Esophagus squamous epithelium (tissue), 5 donors: ENCODE measurements at regions not wholly inside any gene's neighbourhood (a gene's known extent, or its start where the extent isn't known, plus 50 kb on each side); places are given as distances from the start of the nearest gene placed in this dataset.

Source experiments
- DNase-seq: peaks from one replicate; lab custom pipeline; 2025; lab: John Stamatoyannopoulos, UW
- H3K27ac ChIP-seq, 4 donors: fragments of 200-600 bp; sonication (generic); one replicate each; pipeline ENCODE4 v1.5.1; 2016 to 2019; ENCODE audit warnings: mild to moderate bottlenecking in 1 of 4
- H3K27me3 ChIP-seq, 4 donors: fragments of 200-600 bp; sonication (generic); 1 replicate in 3 of 4; 2 replicates in 1 of 4; pipeline versions ENCODE4 v1.5.1 to v1.6.0; 2017 to 2021; ENCODE audit warnings: antibody characterized with exemption in 1 of 4
- H3K36me3 ChIP-seq, 3 donors: fragments of 200-600 bp; sonication (generic); one replicate each; pipeline ENCODE4 v1.5.1; 2016 to 2019
- H3K4me1 ChIP-seq, 3 donors: fragments of 200-600 bp; sonication (generic); one replicate each; pipeline ENCODE4 v1.5.1; 2017 to 2019
- H3K4me3 ChIP-seq, 4 donors: fragments of 200-600 bp; sonication (generic); 1 replicate in 3 of 4; 2 replicates in 1 of 4; pipeline ENCODE4 v1.5.1; 2016 to 2019; ENCODE audit warnings: mild to moderate bottlenecking in 2 of 4, moderate library complexity in 1 of 4
- H3K9me3 ChIP-seq, 3 donors: fragments of 200-600 bp; sonication (generic); one replicate each; pipeline ENCODE4 v1.5.1; 2016 to 2019
- POLR2A ChIP-seq, 4 donors: fragments of 450-650 bp; IDR thresholded peaks; one replicate each; pipeline ENCODE4 v1.6.1; 2017; ENCODE audit warnings: antibody characterized with exemption in 4 of 4, mild to moderate bottlenecking in 4 of 4, moderate library complexity in 3 of 4
- WGBS, 2 donors: methylation state at CpG; one replicate each; pipeline ENCODE4 v1.1.5; 2018; 5-methylcytosine and 5-hydroxymethylcytosine counted together
- intact Hi-C: fragments of 100-400 bp; cut with DNase I; formaldehyde crosslinking; loops from one replicate; pipeline ENCODE4 v1.15.0; 2022
- TF ChIP-seq, protein P1 (sequence below), 6 experiments: fragments of 450-650 bp in 4 of 6; fragments of 200-600 bp in 2 of 6; sonication (generic) in 2 of 6; IDR thresholded peaks; one replicate each; pipeline ENCODE4 v1.5.1; 2016 to 2019; ENCODE audit warnings: antibody characterized with exemption in 6 of 6, mild to moderate bottlenecking in 4 of 6, moderate library complexity in 4 of 6
- donor health status: DM: yes; HTN: yes; CAD: no.

DNA sequence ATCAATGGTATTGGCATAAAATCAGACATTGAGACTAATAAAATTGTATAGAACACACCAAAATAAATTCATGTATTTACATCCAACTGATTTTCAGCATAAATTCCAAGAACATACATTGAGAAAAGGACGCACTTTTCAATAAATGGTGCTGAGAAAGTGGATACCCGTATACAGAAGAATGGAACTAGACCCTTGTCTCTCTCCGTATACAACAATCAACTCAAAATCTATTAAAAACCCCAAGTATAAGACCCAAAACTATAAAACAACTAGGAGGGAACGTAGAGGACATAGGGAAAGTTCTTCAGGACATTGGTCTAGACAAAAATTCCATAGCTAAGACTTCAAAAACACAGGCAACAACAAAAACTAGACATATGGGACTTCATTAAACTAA lies 97.4 kb downstream of the GGTLC2 start:
- H3K9me3 ChIP-seq, result no peaks in the 10 kb centered on the region
- TF ChIP-seq POLR2A (IDR thresholded peaks at IDR 0.05), result no peak
- TF ChIP-seq, protein P1, sequence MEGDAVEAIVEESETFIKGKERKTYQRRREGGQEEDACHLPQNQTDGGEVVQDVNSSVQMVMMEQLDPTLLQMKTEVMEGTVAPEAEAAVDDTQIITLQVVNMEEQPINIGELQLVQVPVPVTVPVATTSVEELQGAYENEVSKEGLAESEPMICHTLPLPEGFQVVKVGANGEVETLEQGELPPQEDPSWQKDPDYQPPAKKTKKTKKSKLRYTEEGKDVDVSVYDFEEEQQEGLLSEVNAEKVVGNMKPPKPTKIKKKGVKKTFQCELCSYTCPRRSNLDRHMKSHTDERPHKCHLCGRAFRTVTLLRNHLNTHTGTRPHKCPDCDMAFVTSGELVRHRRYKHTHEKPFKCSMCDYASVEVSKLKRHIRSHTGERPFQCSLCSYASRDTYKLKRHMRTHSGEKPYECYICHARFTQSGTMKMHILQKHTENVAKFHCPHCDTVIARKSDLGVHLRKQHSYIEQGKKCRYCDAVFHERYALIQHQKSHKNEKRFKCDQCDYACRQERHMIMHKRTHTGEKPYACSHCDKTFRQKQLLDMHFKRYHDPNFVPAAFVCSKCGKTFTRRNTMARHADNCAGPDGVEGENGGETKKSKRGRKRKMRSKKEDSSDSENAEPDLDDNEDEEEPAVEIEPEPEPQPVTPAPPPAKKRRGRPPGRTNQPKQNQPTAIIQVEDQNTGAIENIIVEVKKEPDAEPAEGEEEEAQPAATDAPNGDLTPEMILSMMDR (IDR thresholded peaks at IDR 0.05), result no peak
- H3K4me3 ChIP-seq, result no peak overlapping the region
- no peaks in the 10 kb centered on the region for H3K36me3 ChIP-seq
- no peak for DNase-seq
- WGBS, 2 donors, result 63 to 76% methylated on average over 4 of the region's 4 CpGs
- no peaks in the 10 kb centered on the region for H3K4me1 ChIP-seq
- intact Hi-C loops, result no loop called here
- peaks cover 0 to 52% (median 0%) of the 10 kb centered on the region in 4 donors for H3K27me3 ChIP-seq
- no peak overlapping the region for H3K27ac ChIP-seq

DNA sequence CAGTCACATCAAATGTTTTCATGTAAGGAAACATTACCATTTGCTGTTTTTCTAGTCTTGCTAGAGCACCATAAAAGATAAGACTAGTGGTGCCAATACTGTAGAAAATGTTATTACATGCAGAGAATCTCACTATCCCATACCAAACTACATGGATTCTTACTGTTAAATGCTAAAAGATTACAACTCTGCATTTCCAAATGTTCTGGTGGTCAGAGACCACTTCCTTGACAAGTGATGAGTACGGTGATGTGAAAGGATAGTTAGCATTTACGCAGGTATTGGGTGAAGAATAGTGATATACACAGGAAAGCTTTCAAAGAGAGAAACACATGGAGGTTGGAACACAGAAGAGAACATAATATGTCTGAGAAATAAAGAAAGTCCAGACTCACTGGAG lies 98.2 kb downstream of the GGTLC2 start:
- Histone ChIP-seq H3K4me3 (no peak overlapping the region), H3K9me3 (no peaks in the 10 kb centered on the region), H3K27me3 (peaks cover 0 to 52% (median 0%) of the 10 kb centered on the region in 4 donors), H3K4me1 (no peaks in the 10 kb centered on the region), H3K36me3 (no peaks in the 10 kb centered on the region), H3K27ac (no peak overlapping the region)
- no peak for DNase-seq
- TF ChIP-seq POLR2A (IDR thresholded peaks at IDR 0.05), result no peak
- TF ChIP-seq, protein P1 (IDR thresholded peaks at IDR 0.05), result no peak
- intact Hi-C loops, result no loop called here
- WGBS, 2 donors, result 54 to 80% methylated on average over 2 of the region's 2 CpGs

DNA sequence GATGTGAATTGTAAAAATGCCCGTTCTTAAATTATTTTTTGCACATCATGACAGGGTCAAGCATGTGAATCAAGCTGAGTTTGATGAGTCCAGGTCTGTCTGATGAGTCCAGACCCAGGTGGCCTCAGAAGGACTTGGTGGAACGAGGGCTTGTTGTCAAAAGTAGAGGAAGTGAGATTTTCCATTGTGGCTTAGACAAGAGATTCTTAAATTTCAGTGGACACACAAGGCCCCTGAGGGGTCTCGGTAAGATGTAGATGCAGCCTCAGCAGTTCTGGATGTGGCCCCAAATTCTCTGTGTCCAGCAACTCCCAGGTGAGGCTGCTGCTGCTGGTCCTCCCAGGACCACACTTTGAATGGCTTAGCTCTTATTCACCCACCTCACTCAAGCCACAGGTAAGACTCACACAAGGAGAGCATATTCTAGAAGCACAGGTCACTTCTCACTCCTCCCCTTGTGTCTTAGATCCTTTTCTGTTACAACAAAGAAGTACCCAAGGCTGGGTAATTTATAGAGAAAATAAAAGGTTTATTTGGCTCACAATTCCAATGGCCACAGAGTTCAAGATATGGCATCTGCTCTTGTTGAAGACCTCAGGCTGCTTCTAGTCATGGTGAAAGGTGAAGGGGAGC lies 98.8 kb downstream of the GGTLC2 start:
- no peak for DNase-seq
- 53 to 56% methylated on average over 3 of the region's 3 CpGs for WGBS, 2 donors
- intact Hi-C loops, result no loop called here

DNA sequence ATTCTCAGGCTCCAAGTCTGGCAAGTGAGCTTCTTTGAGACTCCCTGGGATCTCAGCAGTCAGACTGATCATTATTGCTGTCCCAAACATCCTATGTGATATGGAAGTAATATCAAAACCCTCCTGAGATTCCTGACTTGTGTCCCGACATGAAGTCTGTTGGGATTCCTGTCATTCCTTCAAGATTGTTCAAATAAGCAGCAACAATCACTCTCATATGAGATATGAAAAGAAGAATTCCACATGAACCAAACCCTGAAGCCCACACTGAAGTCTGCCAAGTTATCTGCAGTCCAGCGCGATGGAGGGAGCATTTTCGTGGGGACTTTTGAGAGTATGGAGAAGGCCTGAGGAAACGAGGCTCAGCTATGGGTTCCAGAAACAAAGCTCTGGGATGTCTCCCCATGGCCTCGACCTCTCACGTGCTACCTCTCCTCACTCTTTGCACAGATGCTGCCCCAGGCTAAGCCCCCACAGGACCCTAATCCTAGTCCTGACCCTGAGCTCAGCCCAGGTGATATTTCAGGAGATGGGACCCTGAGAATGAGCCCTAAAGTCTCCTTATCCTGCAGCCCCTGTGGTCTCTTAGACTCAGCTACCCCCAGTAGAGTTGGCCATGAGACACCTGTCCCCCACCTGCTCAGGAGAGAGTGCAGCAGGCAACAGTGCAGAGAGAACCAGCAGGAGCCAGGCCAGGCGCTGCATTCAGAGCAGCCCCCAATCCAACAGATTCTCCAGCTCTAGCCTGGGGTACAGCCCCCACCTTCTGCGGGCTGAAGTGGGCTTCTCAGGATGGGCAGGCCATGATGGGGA lies 100.2 kb downstream of the GGTLC2 start:
- Histone ChIP-seq H3K27ac (no peak overlapping the region), H3K4me3 (no peak overlapping the region), H3K36me3 (no peaks in the 10 kb centered on the region), H3K9me3 (no peaks in the 10 kb centered on the region), H3K27me3 (peaks cover 0 to 42% (median 0%) of the 10 kb centered on the region in 4 donors), H3K4me1 (no peaks in the 10 kb centered on the region)
- WGBS, 2 donors, result 64 to 78% methylated on average over 6 to 7 of the region's 9 CpGs
- intact Hi-C loops, result no loop called here
- no peak for DNase-seq
- TF ChIP-seq, protein P1 (IDR thresholded peaks at IDR 0.05), result no peak
- TF ChIP-seq POLR2A (IDR thresholded peaks at IDR 0.05), result no peak

More for the DNA sequence above, 98.8 kb downstream of the GGTLC2 start:
- Histone ChIP-seq H3K4me1 (no peaks in the 10 kb centered on the region), H3K27ac (no peak overlapping the region), H3K4me3 (no peak overlapping the region), H3K27me3 (peaks cover 0 to 52% (median 0%) of the 10 kb centered on the region in 4 donors), H3K36me3 (no peaks in the 10 kb centered on the region), H3K9me3 (no peaks in the 10 kb centered on the region)
- TF ChIP-seq, protein P1 (IDR thresholded peaks at IDR 0.05), result no peak
- TF ChIP-seq POLR2A (IDR thresholded peaks at IDR 0.05), result no peak
